Fibroblast of lung (primary cell): ENCODE measurements at regions not wholly inside any gene's neighbourhood (a gene's known extent, or its start where the extent isn't known, plus 50 kb on each side); places are given as distances from the start of the nearest gene placed in this dataset.

Experiments used
- DNase-seq, 2 donors: peaks; one replicate each; pipeline versions ENCODE4 v3.0.0 to v3.0.0-alpha.2; 2010; ENCODE audit warnings: low read depth in 2 of 2
- H2AFZ ChIP-seq: 2 replicates; pipeline ENCODE4 v1.5.1; 2012; ENCODE audit warnings: low read length, control low read depth, inconsistent platforms
- H3K27ac ChIP-seq: 2 replicates; pipeline ENCODE4 v1.5.1; 2011; ENCODE audit warnings: low read length, control low read depth; ENCODE audit not compliant: insufficient read depth
- H3K27me3 ChIP-seq: 2 replicates; pipeline ENCODE4 v1.5.1; 2011; ENCODE audit warnings: mild to moderate bottlenecking, low read length; ENCODE audit not compliant: control insufficient read depth, insufficient read depth
- H3K36me3 ChIP-seq: 2 replicates; pipeline ENCODE4 v1.5.1; 2011; ENCODE audit warnings: low read length; ENCODE audit not compliant: control insufficient read depth, insufficient read depth
- H3K4me1 ChIP-seq: 2 replicates; pipeline ENCODE4 v1.5.1; 2011; ENCODE audit warnings: low read length; ENCODE audit not compliant: control insufficient read depth, insufficient read depth; ENCODE audit errors: extremely low read depth
- H3K4me2 ChIP-seq: 2 replicates; pipeline ENCODE4 v1.5.1; 2011; ENCODE audit warnings: low read length, control low read depth; ENCODE audit not compliant: insufficient read depth; ENCODE audit errors: extremely low read depth
- H3K4me3 ChIP-seq, 4 experiments: fragments of 200-600 bp in 1 of 4; sonication (generic) in 1 of 4; replicated peaks in 1 of 4; 2 replicates each; pipeline ENCODE4 v1.5.1; 2011 to 2016; ENCODE audit warnings: low read length in 4 of 4, low read depth in 3 of 4, mild to moderate bottlenecking in 3 of 4, control low read depth in 2 of 4, inconsistent platforms in 1 of 4, mixed read lengths in 1 of 4; ENCODE audit not compliant: insufficient read depth in 1 of 4; ENCODE audit errors: control extremely low read depth in 1 of 4
- H3K79me2 ChIP-seq: 2 replicates; pipeline ENCODE4 v1.5.1; 2012; ENCODE audit warnings: mild to moderate bottlenecking, low read length, inconsistent platforms; ENCODE audit not compliant: control insufficient read depth, insufficient read depth
- H3K9ac ChIP-seq: 2 replicates; pipeline ENCODE4 v1.5.1; 2011; ENCODE audit warnings: mild to moderate bottlenecking, low read length, control low read depth; ENCODE audit not compliant: insufficient read depth
- H3K9me3 ChIP-seq: 2 replicates; pipeline ENCODE4 v1.5.1; 2012; ENCODE audit warnings: low read depth, low read length; ENCODE audit not compliant: control insufficient read depth, insufficient read depth
- H4K20me1 ChIP-seq: 2 replicates; pipeline ENCODE4 v1.5.1; 2011; ENCODE audit warnings: low read length; ENCODE audit not compliant: control insufficient read depth, insufficient read depth; ENCODE audit errors: extremely low read depth
- EZH2 ChIP-seq: IDR thresholded peaks from 2 replicates; pipeline ENCODE4 v1.5.1; 2012; ENCODE audit warnings: low read length, control low read depth, mild to moderate bottlenecking; ENCODE audit errors: missing control alignments
- TF ChIP-seq, protein P1 (sequence below), 2 donors: IDR thresholded peaks in 1 of 2; conservative IDR thresholded peaks in 1 of 2; 1 replicate in 1 of 2; 2 replicates in 1 of 2; pipeline ENCODE4 v1.5.1; 2011 to 2012; ENCODE audit warnings: low read length in 2 of 2, control low read depth in 1 of 2, inconsistent platforms in 1 of 2, low read depth in 1 of 2, mild to moderate bottlenecking in 1 of 2

GRCh38 chr2:15999596-16000469 is 59.5 kb downstream of the MYCN start:
- DNase-seq = no peak
- H3K9ac ChIP-seq = no peak overlapping the region
- no peaks in the 10 kb centered on the region for H3K4me1 ChIP-seq
- no peaks in the 10 kb centered on the region for H4K20me1 ChIP-seq
- no peak for TF ChIP-seq EZH2
- TF ChIP-seq, protein P1, sequence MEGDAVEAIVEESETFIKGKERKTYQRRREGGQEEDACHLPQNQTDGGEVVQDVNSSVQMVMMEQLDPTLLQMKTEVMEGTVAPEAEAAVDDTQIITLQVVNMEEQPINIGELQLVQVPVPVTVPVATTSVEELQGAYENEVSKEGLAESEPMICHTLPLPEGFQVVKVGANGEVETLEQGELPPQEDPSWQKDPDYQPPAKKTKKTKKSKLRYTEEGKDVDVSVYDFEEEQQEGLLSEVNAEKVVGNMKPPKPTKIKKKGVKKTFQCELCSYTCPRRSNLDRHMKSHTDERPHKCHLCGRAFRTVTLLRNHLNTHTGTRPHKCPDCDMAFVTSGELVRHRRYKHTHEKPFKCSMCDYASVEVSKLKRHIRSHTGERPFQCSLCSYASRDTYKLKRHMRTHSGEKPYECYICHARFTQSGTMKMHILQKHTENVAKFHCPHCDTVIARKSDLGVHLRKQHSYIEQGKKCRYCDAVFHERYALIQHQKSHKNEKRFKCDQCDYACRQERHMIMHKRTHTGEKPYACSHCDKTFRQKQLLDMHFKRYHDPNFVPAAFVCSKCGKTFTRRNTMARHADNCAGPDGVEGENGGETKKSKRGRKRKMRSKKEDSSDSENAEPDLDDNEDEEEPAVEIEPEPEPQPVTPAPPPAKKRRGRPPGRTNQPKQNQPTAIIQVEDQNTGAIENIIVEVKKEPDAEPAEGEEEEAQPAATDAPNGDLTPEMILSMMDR (conservative IDR thresholded peaks at IDR 0.05 in 1 of 2, IDR thresholded peaks at IDR 0.05 in 1 of 2; ENCODE audit: low read depth in 1 of 2, low read length in 2 of 2) = no peak
- no peaks in the 10 kb centered on the region for H3K27me3 ChIP-seq
- H3K4me2 ChIP-seq = no peak overlapping the region
- H3K27ac ChIP-seq = no peak overlapping the region
- no peak overlapping the region for H2AFZ ChIP-seq
- H3K4me3 ChIP-seq = no peak overlapping the region
- H3K79me2 ChIP-seq = no peaks in the 10 kb centered on the region
- H3K36me3 ChIP-seq = no peaks in the 10 kb centered on the region
- no peaks in the 10 kb centered on the region for H3K9me3 ChIP-seq

- no peaks in the 10 kb centered on the region for H3K4me1 ChIP-seq
- no peaks in the 10 kb centered on the region for H3K27me3 ChIP-seq
- H2AFZ ChIP-seq = no peak overlapping the region
- H3K79me2 ChIP-seq = no peaks in the 10 kb centered on the region
- TF ChIP-seq, protein P1 (conservative IDR thresholded peaks at IDR 0.05 in 1 of 2, IDR thresholded peaks at IDR 0.05 in 1 of 2; ENCODE audit: low read depth in 1 of 2, low read length in 2 of 2) = no peak
- no peak for TF ChIP-seq EZH2
- H4K20me1 ChIP-seq = no peaks in the 10 kb centered on the region
- H3K9ac ChIP-seq = no peak overlapping the region
- H3K4me3 ChIP-seq = no peak overlapping the region
- H3K27ac ChIP-seq = no peak overlapping the region
- H3K4me2 ChIP-seq = no peak overlapping the region
- no peaks in the 10 kb centered on the region for H3K9me3 ChIP-seq
- no peaks in the 10 kb centered on the region for H3K36me3 ChIP-seq
- DNase-seq = no peak
Measured at GRCh38 chr2:15997728-15998280, 57.5 kb downstream of the MYCN start.

DNA sequence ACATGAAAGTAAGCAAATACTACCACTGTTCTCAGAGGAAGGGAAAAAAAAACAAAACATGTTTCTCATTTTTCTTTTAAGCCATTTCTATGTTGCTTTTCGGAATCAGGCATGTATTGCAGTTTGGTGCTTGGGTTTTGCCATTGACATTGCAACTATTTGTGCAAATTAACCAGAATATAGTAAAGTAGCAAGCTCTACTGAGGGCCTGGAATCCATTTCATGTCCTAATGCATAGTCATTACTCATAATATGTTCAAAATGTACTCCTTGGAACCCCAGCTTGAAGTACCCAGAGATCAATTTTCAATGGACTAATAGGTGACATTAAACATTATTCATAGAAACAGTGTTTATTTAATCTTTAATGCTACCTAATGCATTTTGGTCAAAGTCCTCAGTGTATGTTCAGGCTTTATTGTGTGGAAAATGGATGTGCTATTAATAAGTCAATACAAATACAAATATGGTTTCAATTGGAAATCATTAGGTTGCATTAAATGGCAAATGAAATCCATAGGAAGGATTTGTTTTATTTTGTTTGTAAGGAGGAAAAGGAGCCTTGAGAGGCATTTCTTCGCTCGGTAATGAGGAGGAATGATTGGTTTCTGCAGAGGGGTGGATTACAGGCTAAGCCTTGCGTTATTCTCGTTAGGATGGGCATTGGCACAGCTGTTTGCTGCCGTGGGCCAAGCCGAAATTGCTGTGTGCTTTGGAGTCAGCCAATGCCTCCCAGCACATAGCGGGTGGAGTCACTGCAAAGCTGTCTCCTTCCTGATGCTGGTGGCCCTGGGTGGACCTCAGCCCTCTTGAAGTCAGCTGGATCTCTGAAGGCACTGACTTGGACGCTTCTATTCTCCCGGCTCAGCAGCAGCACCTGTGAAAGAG is 56.4 kb downstream of the MYCN start:
- H3K79me2 ChIP-seq = no peaks in the 10 kb centered on the region
- H2AFZ ChIP-seq = no peak overlapping the region
- no peak overlapping the region for H3K4me3 ChIP-seq
- no peaks in the 10 kb centered on the region for H4K20me1 ChIP-seq
- DNase-seq = no peak
- H3K9me3 ChIP-seq = no peaks in the 10 kb centered on the region
- H3K27me3 ChIP-seq = no peaks in the 10 kb centered on the region
- H3K4me1 ChIP-seq = no peaks in the 10 kb centered on the region
- H3K27ac ChIP-seq = no peak overlapping the region
- no peaks in the 10 kb centered on the region for H3K36me3 ChIP-seq
- H3K4me2 ChIP-seq = no peak overlapping the region
- TF ChIP-seq, protein P1 (conservative IDR thresholded peaks at IDR 0.05 in 1 of 2, IDR thresholded peaks at IDR 0.05 in 1 of 2; ENCODE audit: low read depth in 1 of 2, low read length in 2 of 2) = no peak
- TF ChIP-seq EZH2 = no peak
- H3K9ac ChIP-seq = no peak overlapping the region
